Mucosa of stomach (tissue), 1 donor: ENCODE measurements at regions not wholly inside any gene's neighbourhood (a gene's known extent, or its start where the extent isn't known, plus 50 kb on each side); places are given as distances from the start of the nearest gene placed in this dataset.

ENCODE experiments used
- H3K27me3 ChIP-seq: one replicate; pipeline ENCODE4 v1.7.0; 2013; ENCODE audit warnings: mild to moderate bottlenecking, low read length; ENCODE audit not compliant: control insufficient read depth, insufficient read depth
- H3K36me3 ChIP-seq: one replicate; pipeline ENCODE4 v1.7.0; 2013; ENCODE audit warnings: low read length; ENCODE audit not compliant: control insufficient read depth, insufficient read depth
- H3K4me1 ChIP-seq: one replicate; pipeline ENCODE4 v1.7.0; 2013; ENCODE audit warnings: mild to moderate bottlenecking, low read length; ENCODE audit not compliant: control insufficient read depth, insufficient read depth
- H3K4me3 ChIP-seq: one replicate; pipeline ENCODE4 v1.7.0; 2013; ENCODE audit warnings: low read length
- H3K9ac ChIP-seq: one replicate; pipeline ENCODE4 v1.7.0; 2013; ENCODE audit warnings: mild to moderate bottlenecking, low read length, moderate library complexity
- H3K9me3 ChIP-seq: one replicate; pipeline ENCODE4 v1.7.0; 2013; ENCODE audit warnings: mild to moderate bottlenecking, low read length, moderate library complexity; ENCODE audit not compliant: control insufficient read depth
- donor health status: Pancreatic carcinoma.

GRCh38 chr18:38007026-38007425 lies 441.4 kb upstream of the CELF4 start:
- Histone ChIP-seq H3K4me3 (no peak overlapping the region), H3K36me3 (no peaks in the 10 kb centered on the region), H3K27me3 (no peaks in the 10 kb centered on the region), H3K9ac (no peak overlapping the region), H3K9me3 (no peaks in the 10 kb centered on the region), H3K4me1 (no peaks in the 10 kb centered on the region)

GRCh38 chr18:38006541-38006940 lies 440.9 kb upstream of the CELF4 start:
- Histone ChIP-seq H3K4me1 (no peaks in the 10 kb centered on the region), H3K4me3 (no peak overlapping the region), H3K36me3 (no peaks in the 10 kb centered on the region), H3K9ac (no peak overlapping the region), H3K27me3 (no peaks in the 10 kb centered on the region), H3K9me3 (no peaks in the 10 kb centered on the region)

GRCh38 chr18:37997695-37998094 lies 432.1 kb upstream of the CELF4 start:
- no peak overlapping the region for H3K4me3 ChIP-seq
- H3K27me3 ChIP-seq, result no peaks in the 10 kb centered on the region
- H3K9ac ChIP-seq, result no peak overlapping the region
- H3K4me1 ChIP-seq, result no peaks in the 10 kb centered on the region
- no peaks in the 10 kb centered on the region for H3K9me3 ChIP-seq
- H3K36me3 ChIP-seq, result no peaks in the 10 kb centered on the region

- no peaks in the 10 kb centered on the region for H3K9me3 ChIP-seq
- no peak overlapping the region for H3K4me3 ChIP-seq
- H3K4me1 ChIP-seq, result no peaks in the 10 kb centered on the region
- no peak overlapping the region for H3K9ac ChIP-seq
- no peaks in the 10 kb centered on the region for H3K36me3 ChIP-seq
- no peaks in the 10 kb centered on the region for H3K27me3 ChIP-seq
Observed at GRCh38 chr18:37987901-37988300, 422.3 kb upstream of the CELF4 start.

GRCh38 chr18:37986665-37987064 lies 421.1 kb upstream of the CELF4 start:
- no peaks in the 10 kb centered on the region for H3K27me3 ChIP-seq
- H3K4me3 ChIP-seq, result no peak overlapping the region
- no peaks in the 10 kb centered on the region for H3K36me3 ChIP-seq
- H3K4me1 ChIP-seq, result no peaks in the 10 kb centered on the region
- no peak overlapping the region for H3K9ac ChIP-seq
- no peaks in the 10 kb centered on the region for H3K9me3 ChIP-seq

- Histone ChIP-seq H3K27me3 (no peaks in the 10 kb centered on the region), H3K36me3 (no peaks in the 10 kb centered on the region), H3K4me3 (no peak overlapping the region), H3K4me1 (no peaks in the 10 kb centered on the region), H3K9me3 (no peaks in the 10 kb centered on the region), H3K9ac (no peak overlapping the region)
Observed at GRCh38 chr18:37985126-37985525, 419.5 kb upstream of the CELF4 start.

GRCh38 chr18:37980556-37980955 lies 415.0 kb upstream of the CELF4 start:
- H3K36me3 ChIP-seq, result no peaks in the 10 kb centered on the region
- no peak overlapping the region for H3K9ac ChIP-seq
- H3K4me1 ChIP-seq, result no peaks in the 10 kb centered on the region

GRCh38 chr18:37975446-37975845 lies 409.8 kb upstream of the CELF4 start:
- Histone ChIP-seq H3K4me1 (no peaks in the 10 kb centered on the region), H3K4me3 (no peak overlapping the region), H3K27me3 (no peaks in the 10 kb centered on the region), H3K36me3 (no peaks in the 10 kb centered on the region), H3K9ac (no peak overlapping the region), H3K9me3 (no peaks in the 10 kb centered on the region)

More at GRCh38 chr18:37980556-37980955, 415.0 kb upstream of the CELF4 start:
- Histone ChIP-seq H3K9me3 (no peaks in the 10 kb centered on the region), H3K4me3 (no peak overlapping the region), H3K27me3 (no peaks in the 10 kb centered on the region)

- H3K4me3 ChIP-seq, result no peak overlapping the region
- no peak overlapping the region for H3K9ac ChIP-seq
- no peaks in the 10 kb centered on the region for H3K4me1 ChIP-seq
- no peaks in the 10 kb centered on the region for H3K9me3 ChIP-seq
- H3K36me3 ChIP-seq, result no peaks in the 10 kb centered on the region
- H3K27me3 ChIP-seq, result no peaks in the 10 kb centered on the region
Observed at GRCh38 chr18:37967261-37967660, 401.7 kb upstream of the CELF4 start.

GRCh38 chr18:37965572-37965970 lies 400.0 kb upstream of the CELF4 start:
- H3K9me3 ChIP-seq, result no peaks in the 10 kb centered on the region
- H3K9ac ChIP-seq, result no peak overlapping the region
- H3K27me3 ChIP-seq, result no peaks in the 10 kb centered on the region
- no peak overlapping the region for H3K4me3 ChIP-seq
- no peaks in the 10 kb centered on the region for H3K36me3 ChIP-seq
- no peaks in the 10 kb centered on the region for H3K4me1 ChIP-seq

- Histone ChIP-seq H3K9ac (no peak overlapping the region), H3K27me3 (no peaks in the 10 kb centered on the region), H3K4me3 (no peak overlapping the region), H3K36me3 (no peaks in the 10 kb centered on the region), H3K9me3 (no peaks in the 10 kb centered on the region), H3K4me1 (no peaks in the 10 kb centered on the region)
Observed at GRCh38 chr18:37964885-37965571, 399.4 kb upstream of the CELF4 start.

GRCh38 chr18:37963837-37964236 lies 398.2 kb upstream of the CELF4 start:
- Histone ChIP-seq H3K36me3 (no peaks in the 10 kb centered on the region), H3K4me1 (no peaks in the 10 kb centered on the region), H3K9ac (no peak overlapping the region), H3K9me3 (no peaks in the 10 kb centered on the region), H3K4me3 (no peak overlapping the region), H3K27me3 (no peaks in the 10 kb centered on the region)
